GM18867 (cell line): ENCODE measurements at regions not wholly inside any gene's neighbourhood (a gene's known extent, or its start where the extent isn't known, plus 50 kb on each side); places are given as distances from the start of the nearest gene placed in this dataset.

ENCODE experiments used
- ATAC-seq: cut with Tn5 transposase; IDR thresholded peaks from one replicate; pipeline ENCODE4 v1.9.1; 2021; ENCODE audit warnings: mild to moderate bottlenecking, moderate library complexity; ENCODE audit not compliant: unreplicated experiment

- ATAC-seq, result no peak
Observed at GRCh38 chr2:37471104-37471503, 126.7 kb downstream of the QPCT start.

GRCh38 chr2:37471994-37472393, 127.6 kb downstream of the QPCT start:
- ATAC-seq, result no peak

DNA sequence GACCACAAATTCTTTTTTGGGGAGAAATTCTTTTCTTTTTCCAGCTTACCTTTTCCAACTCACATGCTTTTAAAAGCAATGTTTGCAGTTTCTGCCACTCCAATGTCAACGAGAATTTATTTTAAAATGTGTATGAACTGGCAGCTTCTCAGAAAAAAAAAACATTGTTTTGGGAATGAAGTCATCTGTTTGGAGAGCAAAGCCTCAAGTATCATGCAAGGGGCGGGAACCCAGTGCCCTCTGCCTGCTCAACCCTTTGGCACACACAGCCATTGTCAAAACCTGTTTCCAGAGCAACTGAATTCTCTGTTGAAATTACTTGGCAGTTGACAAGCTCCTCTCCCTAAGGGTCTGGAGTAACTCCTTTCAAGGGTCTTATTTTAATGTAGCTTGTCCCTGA, 128.5 kb downstream of the QPCT start:
- no peak for ATAC-seq

- no peak for ATAC-seq
Observed at GRCh38 chr2:37476411-37476810, 132.0 kb downstream of the QPCT start.

GRCh38 chr2:37477921-37478320, 133.5 kb downstream of the QPCT start:
- no peak for ATAC-seq

GRCh38 chr2:37481244-37481643, 136.8 kb downstream of the QPCT start:
- no peak for ATAC-seq

GRCh38 chr2:37489041-37489456, 144.6 kb downstream of the QPCT start:
- ATAC-seq, result no peak

- no peak for ATAC-seq
Observed at GRCh38 chr2:37489536-37489935, 145.1 kb downstream of the QPCT start.

DNA sequence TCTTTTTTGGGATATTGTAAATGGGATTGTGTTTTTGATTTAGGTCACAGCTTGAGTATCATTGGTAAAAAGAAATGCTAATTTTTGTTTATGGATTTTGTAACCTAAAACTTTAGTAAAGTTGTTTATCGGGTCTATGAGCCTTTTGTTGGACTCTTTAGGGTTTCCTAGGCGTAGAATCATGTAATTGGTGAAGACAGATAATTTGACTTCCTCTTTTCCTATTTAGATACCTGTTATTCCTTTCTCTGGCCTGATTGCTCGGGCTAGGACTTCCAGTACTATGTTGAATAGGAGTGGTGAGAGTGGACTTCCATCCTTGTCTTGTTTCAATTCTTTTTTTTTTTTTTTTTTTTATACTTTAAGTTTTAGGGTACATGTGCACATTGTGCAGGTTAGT, 149.0 kb downstream of the QPCT start:
- ATAC-seq, result no peak

- ATAC-seq, result no peak
Observed at GRCh38 chr2:37499113-37499512, 154.7 kb downstream of the QPCT start.

DNA sequence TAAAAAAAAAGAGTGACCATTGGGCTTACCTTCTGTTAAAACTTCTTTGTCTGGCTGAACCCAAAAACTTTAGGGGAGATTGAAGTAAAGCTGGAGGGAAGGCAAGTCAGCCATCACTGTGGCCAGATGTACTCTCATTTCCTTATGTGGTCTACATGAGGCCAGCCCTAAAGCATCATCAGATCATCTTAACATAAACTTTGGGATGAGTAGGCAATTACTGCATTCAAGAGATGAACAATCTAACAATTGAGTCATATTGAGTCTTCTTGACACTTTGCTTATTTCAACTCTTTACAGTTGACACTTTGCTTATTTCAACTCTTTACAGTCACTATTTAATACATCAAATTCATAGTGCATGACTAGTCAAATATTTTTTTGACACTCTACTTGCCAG, 155.6 kb downstream of the QPCT start:
- ATAC-seq, result no peak

- no peak for ATAC-seq
Observed at GRCh38 chr2:37501113-37501512, 156.7 kb downstream of the QPCT start.

DNA sequence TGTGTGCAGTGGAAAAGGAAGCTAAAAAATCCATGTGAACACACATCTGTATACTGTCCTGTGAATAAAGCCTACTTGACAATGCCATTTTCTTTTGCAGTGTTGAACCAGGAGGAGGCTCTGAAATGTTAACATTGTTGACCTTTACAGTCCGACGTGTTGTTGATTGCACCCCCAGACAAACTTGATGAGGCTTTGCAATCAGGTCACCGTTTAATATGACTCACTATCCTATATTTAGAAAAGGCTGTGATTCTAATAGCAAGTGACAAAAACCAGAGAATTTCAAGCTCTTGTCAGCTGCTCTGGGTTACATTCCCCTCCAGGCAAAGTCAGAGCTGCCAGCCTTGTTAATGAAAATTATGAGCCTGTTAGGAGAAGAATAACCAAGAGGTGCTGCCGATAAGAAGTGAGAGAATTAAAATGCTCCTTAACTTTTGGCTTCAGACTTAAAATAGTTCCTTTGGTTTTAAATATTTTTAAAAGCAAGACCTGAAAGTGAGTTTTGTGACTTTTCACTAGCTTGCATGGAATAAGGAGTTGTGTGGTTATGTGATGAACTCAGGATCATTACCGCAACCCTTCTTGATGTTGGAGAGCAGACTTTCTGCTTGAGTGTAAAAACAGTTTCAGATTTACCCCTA, 162.1 kb downstream of the QPCT start:
- ATAC-seq, result no peak

DNA sequence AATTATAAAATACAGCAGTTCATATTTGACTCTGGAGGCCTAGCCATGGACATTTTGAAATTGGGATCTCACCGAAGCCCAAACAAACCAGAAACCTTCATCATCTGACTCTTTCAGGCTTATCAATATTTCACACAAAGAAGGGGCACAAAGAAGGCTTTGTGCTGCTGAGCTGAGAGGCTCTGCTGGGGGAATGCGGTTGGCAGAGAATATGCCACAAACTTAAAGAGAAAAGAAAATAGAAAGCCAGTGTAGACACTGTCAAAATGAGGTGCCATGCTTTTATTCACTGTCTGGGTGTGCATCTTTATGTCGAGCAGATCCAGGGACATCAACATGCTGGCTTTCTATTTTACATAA, 162.6 kb downstream of the QPCT start:
- ATAC-seq, result no peak

DNA sequence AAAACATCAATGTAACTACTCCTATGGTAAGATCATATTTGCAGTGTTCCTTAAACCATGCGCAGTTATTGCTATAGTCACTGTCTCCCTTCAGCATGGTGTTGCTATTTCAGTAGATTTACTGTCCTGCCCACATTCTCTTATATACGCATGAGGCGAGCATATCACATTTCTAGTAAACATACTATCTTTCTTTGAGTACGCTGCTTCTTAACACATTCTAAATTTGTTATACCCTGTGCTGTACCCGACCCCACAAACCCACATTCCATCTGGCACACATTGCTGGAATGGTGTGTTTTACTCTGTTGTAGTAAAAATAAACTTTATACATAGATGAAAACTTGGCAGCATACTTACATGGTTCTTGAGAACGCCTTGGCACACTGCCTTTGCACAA, 163.3 kb downstream of the QPCT start:
- no peak for ATAC-seq

- ATAC-seq, result no peak
Observed at GRCh38 chr2:37512971-37513370, 158.5 kb downstream of the CDC42EP3 start.

GRCh38 chr2:37523814-37524362, 147.6 kb downstream of the CDC42EP3 start:
- no peak for ATAC-seq

GRCh38 chr2:37526323-37526722, 145.1 kb downstream of the CDC42EP3 start:
- ATAC-seq, result no peak

- ATAC-seq, result no peak
Observed at GRCh38 chr2:37526856-37527255, 144.6 kb downstream of the CDC42EP3 start.

DNA sequence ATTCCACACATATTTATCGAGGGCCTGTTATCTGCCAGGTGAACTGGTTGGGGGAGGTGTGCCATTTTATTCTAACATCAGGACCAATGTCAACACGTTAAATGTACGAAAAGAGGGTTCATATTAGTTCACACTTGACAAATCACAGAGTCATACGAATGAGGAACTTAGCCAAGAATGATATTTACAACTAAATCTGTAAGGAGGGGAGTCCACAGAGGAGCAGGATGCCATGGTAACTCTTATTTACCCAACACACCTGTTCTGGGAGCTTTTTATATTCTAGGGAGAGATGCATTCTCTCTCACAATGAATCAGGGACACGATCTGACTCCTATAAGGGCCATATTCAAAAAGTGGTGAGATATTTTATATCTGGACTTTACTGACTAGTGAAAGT, 144.1 kb downstream of the CDC42EP3 start:
- ATAC-seq, result no peak

- ATAC-seq, result no peak
Observed at GRCh38 chr2:37529830-37530415, 141.5 kb downstream of the CDC42EP3 start.

DNA sequence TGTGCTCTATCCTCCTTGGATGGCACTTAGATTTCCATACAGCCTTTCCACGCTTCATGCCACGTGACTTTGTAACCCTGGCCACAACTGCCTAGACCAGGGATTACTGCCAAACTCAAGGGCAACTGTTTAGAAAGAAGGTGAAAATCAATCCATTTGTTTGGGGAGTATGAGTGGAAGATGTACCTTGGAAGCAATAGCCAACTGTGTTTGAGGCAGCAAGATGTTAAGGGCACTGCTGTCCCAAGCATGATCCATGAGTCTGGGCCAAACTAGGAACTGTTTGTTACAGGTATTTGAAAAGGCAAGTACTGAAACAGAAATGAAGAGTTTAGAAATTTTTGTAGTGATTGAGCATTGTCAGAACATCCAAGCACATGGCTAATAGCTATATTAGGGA, 138.9 kb downstream of the CDC42EP3 start:
- ATAC-seq, result no peak

DNA sequence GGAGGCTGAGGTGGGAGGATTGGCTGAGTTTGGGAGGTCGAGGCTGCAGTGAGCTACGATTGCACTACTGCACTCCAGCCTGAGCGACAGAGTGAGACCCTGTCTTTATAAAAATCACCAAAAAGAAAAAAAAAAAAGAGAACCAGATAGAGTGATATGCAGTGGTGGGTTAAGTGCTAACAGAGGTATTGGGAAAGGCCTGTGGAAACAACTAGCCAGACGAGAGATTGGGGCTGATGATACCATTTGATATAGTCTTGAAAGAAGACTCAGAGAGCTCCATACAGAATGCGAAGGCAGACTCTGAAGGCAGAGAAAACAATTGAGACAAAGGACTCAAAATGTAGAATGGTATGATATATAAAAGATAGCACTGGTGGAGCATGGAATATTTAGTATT, 134.1 kb downstream of the CDC42EP3 start:
- no peak for ATAC-seq
